ENCODE measurements at regions not wholly inside any gene's neighbourhood (a gene's known extent, or its start where the extent isn't known, plus 50 kb on each side); places are given as distances from the start of the nearest gene placed in this dataset.

DNA sequence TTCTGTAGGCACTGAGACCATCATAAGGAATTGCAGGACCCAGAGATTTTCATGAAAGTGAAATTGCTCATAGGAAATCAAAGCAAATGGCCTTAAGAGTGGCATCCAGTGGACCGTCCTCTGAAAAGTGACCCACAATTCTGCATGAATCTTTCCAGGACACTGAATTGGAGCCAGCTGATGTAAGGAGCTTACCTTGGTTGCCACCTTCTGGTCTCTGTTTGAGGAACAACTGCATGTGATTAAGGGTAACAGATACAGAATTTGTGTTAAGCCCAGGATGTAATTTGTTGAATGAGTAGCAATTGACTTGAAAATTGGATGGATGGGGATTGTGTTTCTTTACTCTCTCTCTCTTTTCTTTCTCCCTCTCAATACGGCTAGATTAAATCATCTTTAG lies 49.9 kb upstream of the GAS1 start:
- ChIA-PET CTCF (no interaction called here), POLR2A (ENCODE audit: unreplicated experiment) (no interaction called here)
- no peaks in the 10 kb centered on the region for H3K9me2 ChIP-seq (ENCODE audit: insufficient read depth)
- H2AFZ ChIP-seq, result no peak overlapping the region
- H3F3A ChIP-seq (ENCODE audit: insufficient read depth, low read depth), result no peaks in the 10 kb centered on the region
- intact Hi-C loops (cut with micrococcal nuclease; ENCODE audit: unreplicated experiment), result no loop called here
- H3K4me1 ChIP-seq (replicated peaks; ENCODE audit: insufficient read depth), result peaks cover 8% of the 10 kb centered on the region; the same call in 1 of the 2 replicates
- TF ChIP-seq, protein P1, sequence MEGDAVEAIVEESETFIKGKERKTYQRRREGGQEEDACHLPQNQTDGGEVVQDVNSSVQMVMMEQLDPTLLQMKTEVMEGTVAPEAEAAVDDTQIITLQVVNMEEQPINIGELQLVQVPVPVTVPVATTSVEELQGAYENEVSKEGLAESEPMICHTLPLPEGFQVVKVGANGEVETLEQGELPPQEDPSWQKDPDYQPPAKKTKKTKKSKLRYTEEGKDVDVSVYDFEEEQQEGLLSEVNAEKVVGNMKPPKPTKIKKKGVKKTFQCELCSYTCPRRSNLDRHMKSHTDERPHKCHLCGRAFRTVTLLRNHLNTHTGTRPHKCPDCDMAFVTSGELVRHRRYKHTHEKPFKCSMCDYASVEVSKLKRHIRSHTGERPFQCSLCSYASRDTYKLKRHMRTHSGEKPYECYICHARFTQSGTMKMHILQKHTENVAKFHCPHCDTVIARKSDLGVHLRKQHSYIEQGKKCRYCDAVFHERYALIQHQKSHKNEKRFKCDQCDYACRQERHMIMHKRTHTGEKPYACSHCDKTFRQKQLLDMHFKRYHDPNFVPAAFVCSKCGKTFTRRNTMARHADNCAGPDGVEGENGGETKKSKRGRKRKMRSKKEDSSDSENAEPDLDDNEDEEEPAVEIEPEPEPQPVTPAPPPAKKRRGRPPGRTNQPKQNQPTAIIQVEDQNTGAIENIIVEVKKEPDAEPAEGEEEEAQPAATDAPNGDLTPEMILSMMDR (conservative IDR thresholded peaks at IDR 0.05), result no peak
- no peak for TF ChIP-seq EZH2 (IDR thresholded peaks at IDR 0.05; ENCODE audit: low read depth)
- H3K36me3 ChIP-seq (ENCODE audit: low read depth), result no peaks in the 10 kb centered on the region
- BruUV-seq (replicated peaks), result no TSS peak
- no peaks in the 10 kb centered on the region for H3K79me2 ChIP-seq (ENCODE audit: low read depth)
- H3K4me2 ChIP-seq, result no peak overlapping the region
- no peaks in the 10 kb centered on the region for H4K20me1 ChIP-seq (ENCODE audit: insufficient read depth)
- no peak overlapping the region for H3K4me3 ChIP-seq
- H3K9me3 ChIP-seq (ENCODE audit: insufficient read depth, low read depth), result no peaks in the 10 kb centered on the region
- no peaks in the 10 kb centered on the region for H3K27me3 ChIP-seq (ENCODE audit: insufficient read depth, low read depth)
- H3K27ac ChIP-seq, result no peak overlapping the region
- DNase-seq, result no peak

DNA sequence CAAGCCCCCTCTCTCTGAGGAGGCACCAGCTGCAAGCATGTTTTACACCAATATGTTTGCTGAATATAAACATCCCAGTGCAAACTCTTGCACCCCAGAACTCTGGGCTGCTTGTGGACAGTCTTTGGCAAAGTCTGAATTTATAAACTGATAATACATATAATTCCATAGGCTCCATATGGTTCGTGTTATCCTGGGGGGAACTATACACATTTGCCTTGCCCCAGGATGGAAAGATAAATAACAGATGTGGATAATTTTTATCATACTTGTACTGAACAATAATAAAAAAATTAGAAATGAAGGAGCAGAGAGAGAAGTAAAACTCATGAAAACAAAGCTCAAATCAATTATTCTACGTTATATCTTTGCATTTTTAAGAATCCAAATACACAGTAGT lies 50.6 kb upstream of the GAS1 start:
- POLR2A ChIA-PET (ENCODE audit: unreplicated experiment), result no interaction called here
- intact Hi-C loops (cut with micrococcal nuclease; ENCODE audit: unreplicated experiment), result no loop called here

DNA sequence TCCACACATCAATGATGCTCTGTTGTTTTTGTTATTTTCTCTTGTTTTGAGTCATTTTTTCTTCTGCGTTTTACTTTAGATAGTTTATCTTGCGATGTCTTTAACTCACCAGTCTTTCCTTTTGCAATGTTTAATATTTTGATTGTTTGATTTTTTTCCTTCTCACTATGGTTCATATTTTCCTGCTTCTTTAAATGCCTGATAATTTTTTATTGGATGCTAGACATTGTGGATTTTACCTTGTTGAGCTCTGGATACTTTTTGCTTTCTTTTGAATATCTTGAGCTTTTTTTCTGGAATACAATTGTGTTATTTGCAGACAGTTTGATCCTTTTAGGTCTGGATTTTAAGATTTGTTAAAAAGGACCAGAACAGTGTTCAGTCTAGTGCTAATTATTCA lies 55.2 kb upstream of the GAS1 start:
- intact Hi-C loops (cut with micrococcal nuclease; ENCODE audit: unreplicated experiment), result no loop called here
- POLR2A ChIA-PET (ENCODE audit: unreplicated experiment), result no interaction called here
- Histone ChIP-seq H4K20me1 (ENCODE audit: insufficient read depth) (no peaks in the 10 kb centered on the region), H3K9me2 (ENCODE audit: insufficient read depth) (no peaks in the 10 kb centered on the region), H3K4me2 (no peak overlapping the region), H3F3A (ENCODE audit: insufficient read depth, low read depth) (no peaks in the 10 kb centered on the region), H3K4me1 (replicated peaks; ENCODE audit: insufficient read depth) (no peaks in the 10 kb centered on the region), H3K9me3 (ENCODE audit: insufficient read depth, low read depth) (no peaks in the 10 kb centered on the region; the same call in 1 of the 2 replicates), H3K27me3 (ENCODE audit: insufficient read depth, low read depth) (no peaks in the 10 kb centered on the region), H2AFZ (no peak overlapping the region), H3K36me3 (ENCODE audit: low read depth) (no peaks in the 10 kb centered on the region), H3K4me3 (no peak overlapping the region), H3K79me2 (ENCODE audit: low read depth) (no peaks in the 10 kb centered on the region), H3K27ac (no peak overlapping the region)
- no TSS peak for BruUV-seq (replicated peaks)
- TF ChIP-seq EZH2 (IDR thresholded peaks at IDR 0.05; ENCODE audit: low read depth), result no peak
- CTCF ChIA-PET, result no interaction called here
- no peak for DNase-seq

More for the DNA sequence above, 50.6 kb upstream of the GAS1 start:
- Histone ChIP-seq H3K27me3 (ENCODE audit: insufficient read depth, low read depth) (no peaks in the 10 kb centered on the region), H3K4me1 (replicated peaks; ENCODE audit: insufficient read depth) (peaks cover 8% of the 10 kb centered on the region; the same call in 1 of the 2 replicates), H3F3A (ENCODE audit: insufficient read depth, low read depth) (no peaks in the 10 kb centered on the region), H3K4me3 (no peak overlapping the region), H3K9me3 (ENCODE audit: insufficient read depth, low read depth) (no peaks in the 10 kb centered on the region; the same call in 1 of the 2 replicates), H3K4me2 (no peak overlapping the region), H4K20me1 (ENCODE audit: insufficient read depth) (no peaks in the 10 kb centered on the region), H3K79me2 (ENCODE audit: low read depth) (no peaks in the 10 kb centered on the region), H3K27ac (no peak overlapping the region), H3K9me2 (ENCODE audit: insufficient read depth) (no peaks in the 10 kb centered on the region), H2AFZ (no peak overlapping the region), H3K36me3 (ENCODE audit: low read depth) (no peaks in the 10 kb centered on the region)
- no TSS peak for BruUV-seq (replicated peaks)
- CTCF ChIA-PET, result no interaction called here
- TF ChIP-seq, protein P1 (conservative IDR thresholded peaks at IDR 0.05), result no peak
- no peak for TF ChIP-seq EZH2 (IDR thresholded peaks at IDR 0.05; ENCODE audit: low read depth)
- DNase-seq, result no peak

DNA sequence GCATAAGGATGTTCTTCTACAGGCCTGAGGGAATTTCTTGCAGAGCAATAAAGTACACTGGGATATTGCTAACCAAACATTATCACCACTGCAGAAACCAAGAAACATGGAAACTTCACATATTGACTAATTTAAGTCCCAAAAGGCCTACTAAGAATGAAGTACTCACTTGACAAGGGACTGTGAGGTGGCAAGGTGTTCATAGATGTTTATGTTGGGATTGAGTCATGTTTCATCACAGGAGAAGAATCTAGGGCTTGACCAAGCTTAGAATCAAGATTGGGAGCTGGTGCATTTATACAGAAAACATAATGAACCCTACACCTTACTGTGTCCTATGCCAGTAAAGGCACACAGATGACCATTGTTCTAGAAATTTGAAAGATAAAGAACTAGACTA lies 56.7 kb upstream of the GAS1 start:
- Histone ChIP-seq H3K36me3 (ENCODE audit: low read depth) (no peaks in the 10 kb centered on the region), H3K27me3 (ENCODE audit: insufficient read depth, low read depth) (no peaks in the 10 kb centered on the region), H2AFZ (no peak overlapping the region), H3K79me2 (ENCODE audit: low read depth) (no peaks in the 10 kb centered on the region), H4K20me1 (ENCODE audit: insufficient read depth) (no peaks in the 10 kb centered on the region), H3F3A (ENCODE audit: insufficient read depth, low read depth) (no peaks in the 10 kb centered on the region), H3K9me3 (ENCODE audit: insufficient read depth, low read depth) (no peaks in the 10 kb centered on the region; the same call in 1 of the 2 replicates), H3K4me1 (replicated peaks; ENCODE audit: insufficient read depth) (no peaks in the 10 kb centered on the region), H3K9me2 (ENCODE audit: insufficient read depth) (no peaks in the 10 kb centered on the region), H3K27ac (no peak overlapping the region), H3K4me2 (no peak overlapping the region), H3K4me3 (no peak overlapping the region)
- TF ChIP-seq EZH2 (IDR thresholded peaks at IDR 0.05; ENCODE audit: low read depth), result no peak
- TF ChIP-seq, protein P1 (conservative IDR thresholded peaks at IDR 0.05), result no peak
- no TSS peak for BruUV-seq (replicated peaks)
- DNase-seq, result no peak
- intact Hi-C loops (cut with micrococcal nuclease; ENCODE audit: unreplicated experiment), result no loop called here
- ChIA-PET POLR2A (ENCODE audit: unreplicated experiment) (no interaction called here), CTCF (no interaction called here)
